PC-3 (cell line): ENCODE measurements at regions not wholly inside any gene's neighbourhood (a gene's known extent, or its start where the extent isn't known, plus 50 kb on each side); places are given as distances from the start of the nearest gene placed in this dataset.
A peak's percentile ranks its signal among the peaks of the same experiment; 100 is the strongest.

Source experiments
- ATAC-seq: fragments of 200-7000 bp; cut with Tn5 transposase; 2 replicates; pipeline ENCODE4 v1.9.1; 2020; ENCODE audit warnings: mild to moderate bottlenecking, moderate library complexity
- BruUV-seq: library from RNA; stranded (reverse); fragments of 400-500 nt; replicated peaks from 2 replicates; lab custom pipeline; 2021; lab: Mats Ljungman, UMichigan
- CTCF ChIA-PET: fragments of 300-600 bp; sonication (Branson Sonifier 250); formaldehyde crosslinking; loops from one replicate; lab custom pipeline; 2022; ENCODE audit warnings: antibody characterized with exemption; lab: Charles Lee
- POLR2A ChIA-PET: fragments of 300-600 bp; sonication (Branson Sonifier 250); formaldehyde crosslinking; loops from one replicate; lab custom pipeline; 2022; ENCODE audit warnings: antibody characterized with exemption; ENCODE audit not compliant: unreplicated experiment; lab: Charles Lee
- DNase-seq: peaks from one replicate; pipeline ENCODE4 v3.0.0-alpha.2; 2015
- H2AFZ ChIP-seq: fragments of 300-600 bp; sonication (generic); 2 replicates; pipeline ENCODE4 v1.6.0; 2016; ENCODE audit warnings: antibody characterized with exemption, low read length
- H3F3A ChIP-seq: fragments of 300-600 bp; sonication (generic); one replicate; pipeline ENCODE4 v1.6.0; 2017; ENCODE audit warnings: antibody characterized with exemption, low read length, control low read depth, mild to moderate bottlenecking; ENCODE audit not compliant: unreplicated experiment
- H3K27ac ChIP-seq: fragments of 300-600 bp; sonication (generic); 2 replicates; pipeline ENCODE4 v1.5.1; 2016; ENCODE audit warnings: mild to moderate bottlenecking, low read length
- H3K27me3 ChIP-seq: fragments of 300-600 bp; sonication (generic); 2 replicates; pipeline ENCODE4 v1.6.1; 2016; ENCODE audit warnings: low read length, mixed read lengths
- H3K36me3 ChIP-seq: fragments of 300-600 bp; sonication (generic); 2 replicates; pipeline ENCODE4 v1.6.1; 2016; ENCODE audit warnings: low read depth, mixed run types, low read length, mixed read lengths
- H3K4me1 ChIP-seq: fragments of 300-600 bp; sonication (generic); 2 replicates; pipeline ENCODE4 v1.5.1; 2016; ENCODE audit warnings: low read length; ENCODE audit not compliant: insufficient read depth
- H3K4me2 ChIP-seq: fragments of 300-600 bp; sonication (generic); 2 replicates; pipeline ENCODE4 v1.6.0; 2016; ENCODE audit warnings: low read length
- H3K4me3 ChIP-seq: fragments of 300-600 bp; sonication (generic); 2 replicates; pipeline ENCODE4 v1.5.1; 2016; ENCODE audit warnings: mild to moderate bottlenecking, low read length, mixed read lengths
- H3K79me2 ChIP-seq: fragments of 300-600 bp; sonication (generic); 2 replicates; pipeline ENCODE4 v1.6.1; 2017; ENCODE audit warnings: low read length, mixed read lengths
- H3K9ac ChIP-seq: fragments of 300-600 bp; sonication (generic); 2 replicates; pipeline ENCODE4 v1.6.0; 2016; ENCODE audit warnings: mild to moderate bottlenecking, low read length
- H3K9me2 ChIP-seq: fragments of 300-600 bp; sonication (generic); replicated peaks from 2 replicates; pipeline ENCODE4 v1.6.1; 2016; ENCODE audit warnings: mixed run types, low read length, mixed read lengths
- H3K9me3 ChIP-seq: fragments of 300-600 bp; sonication (generic); 2 replicates; pipeline ENCODE4 v1.6.1; 2016; ENCODE audit warnings: low read length, mixed read lengths
- H4K20me1 ChIP-seq: fragments of 300-600 bp; sonication (generic); 2 replicates; pipeline ENCODE4 v1.6.1; 2016; ENCODE audit warnings: low read length, mixed read lengths
- CTCF ChIP-seq: fragments of 300-600 bp; sonication (generic); conservative IDR thresholded peaks from 2 replicates; pipeline ENCODE4 v1.5.1; 2017; ENCODE audit warnings: antibody characterized with exemption, low read depth, mild to moderate bottlenecking, low read length
- EZH2 ChIP-seq: fragments of 300-600 bp; sonication (generic); IDR thresholded peaks from one replicate; pipeline ENCODE4 v1.6.1; 2017; ENCODE audit warnings: antibody characterized with exemption, mild to moderate bottlenecking, low read length; ENCODE audit not compliant: unreplicated experiment
- EZH2phosphoT487 ChIP-seq: fragments of 300-600 bp; sonication (generic); IDR thresholded peaks from 2 replicates; pipeline ENCODE4 v1.6.1; 2018; ENCODE audit warnings: mild to moderate bottlenecking, antibody characterized with exemption, low read length, borderline replicate concordance
- intact Hi-C: fragments of 100-400 bp; cut with micrococcal nuclease; formaldehyde crosslinking; loops from 2 replicates; pipeline ENCODE4 v1.9.0; 2023

GRCh38 chr4:124854968-124855367, 142.4 kb upstream of the ANKRD50 start:
- POLR2A ChIA-PET, result no interaction called here
- no peaks in the 10 kb centered on the region for H3K36me3 ChIP-seq
- H3K4me2 ChIP-seq, result no peak overlapping the region
- H3K9ac ChIP-seq, result no peak overlapping the region
- no peaks in the 10 kb centered on the region for H3K79me2 ChIP-seq
- H3K4me3 ChIP-seq, result no peak overlapping the region
- no peaks in the 10 kb centered on the region for H3K27me3 ChIP-seq
- H4K20me1 ChIP-seq, result no peaks in the 10 kb centered on the region
- ATAC-seq (no peak), DNase-seq (no peak)
- BruUV-seq, result no TSS peak
- intact Hi-C loops, result no loop called here
- TF ChIP-seq CTCF, result no peak
- TF ChIP-seq EZH2phosphoT487, result no peak
- no peak for TF ChIP-seq EZH2
- no peak overlapping the region for H3K27ac ChIP-seq
- CTCF ChIA-PET, result no interaction called here
- no peaks in the 10 kb centered on the region for H3K9me2 ChIP-seq
- H3F3A ChIP-seq, result no peaks in the 10 kb centered on the region
- H3K4me1 ChIP-seq, result peaks cover 5% of the 10 kb centered on the region; the same call in 1 of the 2 replicates
- no peak overlapping the region for H2AFZ ChIP-seq
- no peaks in the 10 kb centered on the region for H3K9me3 ChIP-seq

DNA sequence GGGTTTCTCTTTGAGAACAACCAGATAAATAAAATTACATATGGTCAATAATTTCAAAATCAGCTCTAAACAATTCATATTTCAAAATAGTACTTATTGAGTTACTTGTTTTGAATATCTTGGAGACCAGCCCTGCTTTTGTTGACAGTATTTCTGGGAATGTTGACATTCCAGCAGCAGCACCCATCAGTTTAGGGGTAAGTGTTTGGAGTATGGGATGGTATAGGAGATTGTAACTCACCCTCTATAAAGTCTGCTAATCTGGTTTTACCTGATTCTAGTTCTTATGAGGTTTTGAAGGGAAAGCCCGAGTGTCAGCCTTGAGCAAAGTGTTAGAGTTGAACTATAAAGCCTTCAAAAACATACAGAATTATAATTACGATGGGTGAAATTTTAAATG, 139.2 kb upstream of the ANKRD50 start:
- Histone ChIP-seq H3K36me3 (no peaks in the 10 kb centered on the region), H3F3A (no peaks in the 10 kb centered on the region), H3K9me3 (no peaks in the 10 kb centered on the region), H3K4me1 (peaks cover 5% of the 10 kb centered on the region; the same call in 1 of the 2 replicates), H4K20me1 (no peaks in the 10 kb centered on the region), H3K79me2 (no peaks in the 10 kb centered on the region), H2AFZ (no peak overlapping the region), H3K27ac (no peak overlapping the region), H3K27me3 (no peaks in the 10 kb centered on the region), H3K9me2 (no peaks in the 10 kb centered on the region), H3K4me2 (no peak overlapping the region), H3K9ac (no peak overlapping the region), H3K4me3 (no peak overlapping the region)
- ChIA-PET CTCF (no interaction called here), POLR2A (no interaction called here)
- TF ChIP-seq CTCF (no peak), EZH2 (no peak), EZH2phosphoT487 (no peak)
- DNase-seq (peak; percentile 53), ATAC-seq (no peak)
- no TSS peak for BruUV-seq
- intact Hi-C loops, result no loop called here

GRCh38 chr4:124846306-124846705, 133.8 kb upstream of the ANKRD50 start:
- Histone ChIP-seq H3K9ac (no peak overlapping the region), H3K27me3 (no peaks in the 10 kb centered on the region), H3F3A (no peaks in the 10 kb centered on the region), H3K36me3 (no peaks in the 10 kb centered on the region; the same call in 1 of the 2 replicates), H3K79me2 (no peaks in the 10 kb centered on the region), H3K9me3 (no peaks in the 10 kb centered on the region), H4K20me1 (no peaks in the 10 kb centered on the region), H3K4me3 (no peak overlapping the region), H3K27ac (no peak overlapping the region), H3K4me2 (no peak overlapping the region), H2AFZ (peak overlapping the region; percentile 59; the same call in 1 of the 2 replicates), H3K9me2 (no peaks in the 10 kb centered on the region), H3K4me1 (0 out of 2 replicates have a peak, but pooled peaks cover 3% of the 10 kb centered on the region)
- POLR2A ChIA-PET, result no interaction called here
- BruUV-seq, result no TSS peak
- DNase-seq, result peak; percentile 56
- CTCF ChIA-PET, result no interaction called here
- no peak for ATAC-seq
- intact Hi-C loops, result no loop called here
- no peak for TF ChIP-seq EZH2phosphoT487
- TF ChIP-seq CTCF, result no peak
- TF ChIP-seq EZH2, result no peak
